HG03342 (cell line): ENCODE measurements at regions not wholly inside any gene's neighbourhood (a gene's known extent, or its start where the extent isn't known, plus 50 kb on each side); places are given as distances from the start of the nearest gene placed in this dataset.
"Not testable (repeated sequence)": the region's sequence is repeated elsewhere in the genome, so short reads cannot be mapped to it uniquely, and the experiment has no call there.

Source experiments
- ATAC-seq: cut with Tn5 transposase; IDR thresholded peaks from one replicate; pipeline ENCODE4 v1.9.1; 2021; ENCODE audit warnings: mild to moderate bottlenecking, moderate library complexity; ENCODE audit not compliant: unreplicated experiment

GRCh38 chrX:964831-965416 lies 247.5 kb downstream of the CRLF2 start:
- no peak for ATAC-seq

- no peak for ATAC-seq
Observed at GRCh38 chrX:960821-961220, 251.6 kb downstream of the CRLF2 start.

GRCh38 chrX:959595-959994 lies 252.9 kb downstream of the CRLF2 start:
- ATAC-seq: no peak

- ATAC-seq: not testable (repeated sequence)
Observed at GRCh38 chrX:955168-955781, 257.2 kb downstream of the CRLF2 start.

GRCh38 chrX:953879-954482 lies 258.5 kb downstream of the CRLF2 start:
- ATAC-seq: no peak

GRCh38 chrX:952816-953215 lies 259.6 kb downstream of the CRLF2 start:
- no peak for ATAC-seq

GRCh38 chrX:947262-947661 lies 265.2 kb downstream of the CRLF2 start:
- not testable (repeated sequence) for ATAC-seq

- ATAC-seq: no peak
Observed at GRCh38 chrX:943035-943434, 269.4 kb downstream of the CRLF2 start.

- no peak for ATAC-seq
Observed at GRCh38 chrX:940691-941090, 271.8 kb downstream of the CRLF2 start.

- ATAC-seq: no peak
Observed at GRCh38 chrX:936979-937769, 275.3 kb downstream of the CRLF2 start.

GRCh38 chrX:933611-934010 lies 278.8 kb downstream of the CRLF2 start:
- no peak for ATAC-seq

- no peak for ATAC-seq
Observed at GRCh38 chrX:928606-929005, 283.8 kb downstream of the CRLF2 start.

- ATAC-seq: no peak
Observed at GRCh38 chrX:926991-927390, 285.5 kb downstream of the CRLF2 start.

- no peak for ATAC-seq
Observed at GRCh38 chrX:926070-926469, 286.4 kb downstream of the CRLF2 start.

GRCh38 chrX:925652-926061 lies 286.8 kb downstream of the CRLF2 start:
- ATAC-seq: no peak

GRCh38 chrX:925094-925493 lies 287.4 kb downstream of the CRLF2 start:
- no peak for ATAC-seq

- no peak for ATAC-seq
Observed at GRCh38 chrX:924017-924416, 288.4 kb downstream of the CRLF2 start.

- no peak for ATAC-seq
Observed at GRCh38 chrX:920234-920799, 289.7 kb downstream of the SHOX start.

- no peak for ATAC-seq
Observed at GRCh38 chrX:916230-916599, 285.6 kb downstream of the SHOX start.

GRCh38 chrX:915427-916229 lies 285.0 kb downstream of the SHOX start:
- no peak for ATAC-seq

GRCh38 chrX:914206-914605 lies 283.6 kb downstream of the SHOX start:
- no peak for ATAC-seq
